22Rv1 (cell line): ENCODE measurements at regions not wholly inside any gene's neighbourhood (a gene's known extent, or its start where the extent isn't known, plus 50 kb on each side); places are given as distances from the start of the nearest gene placed in this dataset.

ENCODE experiments used
- CTCF ChIP-seq: fragments of 450-650 bp; IDR thresholded peaks from 2 replicates; pipeline ENCODE4 v1.5.1; 2017; ENCODE audit warnings: mild to moderate bottlenecking
- ZFX ChIP-seq: fragments of 450-650 bp; IDR thresholded peaks from 2 replicates; pipeline ENCODE4 v1.6.1; 2017; ENCODE audit warnings: antibody characterized with exemption, borderline replicate concordance

DNA sequence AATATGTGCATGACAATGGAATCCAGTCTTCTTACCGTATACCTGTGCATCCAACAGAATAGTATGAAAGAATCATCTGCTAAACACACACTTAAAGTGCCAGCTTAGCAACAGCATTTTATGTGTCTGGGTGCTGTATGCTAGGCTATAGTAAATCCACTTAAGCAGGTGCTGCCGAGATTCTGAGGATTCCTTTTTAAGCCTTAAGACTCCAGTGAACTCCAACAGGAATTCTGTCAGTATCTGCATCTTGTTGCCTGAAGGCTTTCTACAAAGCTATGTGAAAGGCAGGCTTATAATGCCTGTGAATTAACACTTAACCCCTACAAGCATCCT lies 1076.4 kb upstream of the PABPC4L start:
- TF ChIP-seq CTCF = no peak
- no peak for TF ChIP-seq ZFX
